Gastrocnemius medialis (tissue), 4 donors: ENCODE measurements at regions not wholly inside any gene's neighbourhood (a gene's known extent, or its start where the extent isn't known, plus 50 kb on each side); places are given as distances from the start of the nearest gene placed in this dataset.

Experiments
- CTCF ChIP-seq, 5 experiments: fragments of 450-650 bp in 3 of 5; fragments of 200-600 bp in 2 of 5; sonication (generic) in 2 of 5; IDR thresholded peaks in 4 of 5; conservative IDR thresholded peaks in 1 of 5; 1 replicate in 4 of 5; 2 replicates in 1 of 5; pipeline ENCODE4 v1.5.1; 2016 to 2019; ENCODE audit warnings: antibody characterized with exemption in 5 of 5, mild to moderate bottlenecking in 3 of 5, moderate library complexity in 3 of 5
- POLR2A ChIP-seq, 2 donors: fragments of 450-650 bp; IDR thresholded peaks; one replicate each; pipeline ENCODE4 v1.6.1; 2017; ENCODE audit warnings: antibody characterized with exemption in 2 of 2, mild to moderate bottlenecking in 2 of 2, moderate library complexity in 2 of 2

- TF ChIP-seq CTCF (IDR thresholded peaks at IDR 0.05 in 4 of 5, conservative IDR thresholded peaks at IDR 0.05 in 1 of 5) (no peak), POLR2A (IDR thresholded peaks at IDR 0.05) (no peak)
Measured at GRCh38 chr1:204744107-204744779, 58.7 kb upstream of the LRRN2 start.
